Transverse colon (tissue), 4 donors: ENCODE measurements at regions not wholly inside any gene's neighbourhood (a gene's known extent, or its start where the extent isn't known, plus 50 kb on each side); places are given as distances from the start of the nearest gene placed in this dataset.

Experiments
- CTCF ChIP-seq, 5 experiments: fragments of 200-600 bp in 3 of 5; fragments of 450-650 bp in 2 of 5; sonication (generic) in 3 of 5; IDR thresholded peaks; 1 replicate in 2 of 5; 2 replicates in 3 of 5; pipeline ENCODE4 v1.5.1; 2016 to 2017; ENCODE audit warnings: antibody characterized with exemption in 5 of 5, inconsistent platforms in 3 of 5, mild to moderate bottlenecking in 2 of 5, moderate library complexity in 1 of 5
- EP300 ChIP-seq: sonication (generic); formaldehyde crosslinking; IDR thresholded peaks from one replicate; pipeline ENCODE4 v1.6.1; 2017; ENCODE audit warnings: antibody characterized with exemption, low read depth
- POLR2A ChIP-seq: fragments of 450-650 bp; IDR thresholded peaks from one replicate; pipeline ENCODE4 v1.6.1; 2016; ENCODE audit warnings: antibody characterized with exemption, mild to moderate bottlenecking, moderate library complexity
- POLR2AphosphoS5 ChIP-seq, 3 donors: sonication (generic); formaldehyde crosslinking; IDR thresholded peaks; one replicate each; pipeline ENCODE4 v1.6.1; 2016; ENCODE audit warnings: antibody characterized with exemption in 3 of 3

- no peak for TF ChIP-seq CTCF (IDR thresholded peaks at IDR 0.05)
- TF ChIP-seq POLR2A: no peak
- TF ChIP-seq POLR2AphosphoS5 (IDR thresholded peaks at IDR 0.05): no peak
- no peak for TF ChIP-seq EP300
Measured at GRCh38 chr3:25349828-25350724, 78.0 kb upstream of the RARB start.
